Activated naive CD4-positive, alpha-beta T cell treated with anti-CD3 and anti-CD28 coated beads, Interleukin-2, amount 10 ng/mL, durations not matched to agents 7 days and 5 days (primary cell): ENCODE measurements at regions not wholly inside any gene's neighbourhood (a gene's known extent, or its start where the extent isn't known, plus 50 kb on each side); places are given as distances from the start of the nearest gene placed in this dataset.

Source experiments
- CTCF ChIA-PET: fragments of 350-600 bp; sonication (Branson Sonifier 250); formaldehyde crosslinking; loops from one replicate; lab custom pipeline; 2021; ENCODE audit warnings: antibody characterized with exemption; lab: Charles Lee
- DNase-seq: peaks from one replicate; pipeline ENCODE4 v3.0.0-alpha.2; 2020
- H3K27ac Mint-ChIP-seq: one replicate; pipeline ENCODE4 v1.8.0; 2021; ENCODE audit warnings: mild to moderate bottlenecking, moderate library complexity, mixed read lengths
- H3K27me3 Mint-ChIP-seq: one replicate; pipeline ENCODE4 v1.8.0; 2021; ENCODE audit warnings: mild to moderate bottlenecking, mixed read lengths
- H3K36me3 Mint-ChIP-seq: one replicate; pipeline ENCODE4 v1.8.0; 2021; ENCODE audit warnings: mixed read lengths
- H3K4me1 Mint-ChIP-seq: one replicate; pipeline ENCODE4 v1.8.0; 2021; ENCODE audit warnings: mixed read lengths
- H3K4me3 Mint-ChIP-seq: one replicate; pipeline ENCODE4 v1.8.0; 2021; ENCODE audit warnings: mild to moderate bottlenecking, moderate library complexity, mixed read lengths
- H3K9me3 Mint-ChIP-seq: one replicate; pipeline ENCODE4 v1.8.0; 2021; ENCODE audit warnings: mixed read lengths

DNA sequence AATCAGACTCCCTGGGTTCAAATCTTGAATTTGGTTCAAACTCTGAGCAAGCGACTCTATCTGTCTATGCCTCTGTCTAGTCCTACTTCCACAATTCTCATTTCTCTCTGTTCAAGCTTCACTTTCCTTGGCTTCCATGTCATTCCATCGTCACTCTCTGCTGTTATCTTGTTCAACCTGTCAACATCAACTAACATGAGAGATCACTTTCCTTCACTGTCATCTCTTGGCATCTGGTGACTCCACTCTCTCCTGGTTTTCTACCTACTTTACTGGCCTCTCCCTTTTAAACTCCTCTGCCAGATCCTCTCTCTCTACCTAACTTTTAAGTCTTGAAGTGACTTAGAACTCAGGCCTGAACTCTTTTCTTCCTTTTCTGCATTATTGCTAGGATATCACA lies 240.2 kb downstream of the BCAT1 start:
- Mint-ChIP-seq H3K4me3 (no peak overlapping the region), H3K27ac (no peak overlapping the region), H3K4me1 (no peaks in the 10 kb centered on the region), H3K36me3 (no peaks in the 10 kb centered on the region), H3K9me3 (no peaks in the 10 kb centered on the region), H3K27me3 (no peaks in the 10 kb centered on the region)
- no peak for DNase-seq
- CTCF ChIA-PET, result no interaction called here

DNA sequence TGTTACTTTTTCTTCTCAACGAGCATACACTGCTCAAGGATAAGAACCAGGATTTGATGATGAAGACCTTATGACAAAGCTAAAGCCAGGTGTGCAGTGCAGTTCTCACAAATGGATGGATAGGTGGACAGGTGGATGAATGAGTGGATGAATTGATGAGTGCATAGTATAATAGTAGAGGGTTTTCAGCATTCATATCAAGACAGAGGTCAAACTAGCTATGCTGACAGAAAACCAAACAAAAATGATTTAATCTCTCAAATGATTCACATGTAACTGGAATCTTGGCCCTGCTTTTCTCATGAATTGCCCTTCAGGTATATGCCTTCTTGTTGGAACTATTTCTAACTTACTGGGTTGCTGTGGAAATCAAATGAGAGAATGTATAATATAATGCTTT lies 240.9 kb downstream of the BCAT1 start:
- no peaks in the 10 kb centered on the region for H3K4me1 Mint-ChIP-seq
- no peak for DNase-seq
- no peaks in the 10 kb centered on the region for H3K9me3 Mint-ChIP-seq
- CTCF ChIA-PET, result no interaction called here
- no peak overlapping the region for H3K27ac Mint-ChIP-seq
- H3K36me3 Mint-ChIP-seq, result no peaks in the 10 kb centered on the region
- H3K4me3 Mint-ChIP-seq, result no peak overlapping the region
- no peaks in the 10 kb centered on the region for H3K27me3 Mint-ChIP-seq

DNA sequence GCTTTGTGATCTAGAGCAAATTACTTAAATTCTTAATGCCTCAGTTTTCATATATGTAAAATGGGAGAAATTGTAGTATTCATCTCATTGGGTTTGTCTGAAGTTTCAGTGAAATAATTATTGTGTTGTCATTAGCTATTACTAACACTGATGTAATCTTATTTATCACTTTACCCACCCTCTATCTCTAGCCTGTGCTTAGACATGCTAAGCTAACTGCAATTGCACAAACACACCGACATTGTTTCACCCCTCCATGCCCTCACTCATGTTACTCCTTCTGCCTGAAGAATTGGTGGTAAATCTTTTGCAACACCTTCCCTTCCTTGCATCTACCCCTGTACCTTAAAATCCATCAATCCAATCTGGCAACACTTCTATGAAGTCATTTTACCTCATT lies 241.6 kb downstream of the BCAT1 start:
- CTCF ChIA-PET, result no interaction called here
- H3K4me3 Mint-ChIP-seq, result no peak overlapping the region
- no peaks in the 10 kb centered on the region for H3K9me3 Mint-ChIP-seq
- H3K36me3 Mint-ChIP-seq, result no peaks in the 10 kb centered on the region
- H3K4me1 Mint-ChIP-seq, result no peaks in the 10 kb centered on the region
- DNase-seq, result no peak
- no peak overlapping the region for H3K27ac Mint-ChIP-seq
- no peaks in the 10 kb centered on the region for H3K27me3 Mint-ChIP-seq

DNA sequence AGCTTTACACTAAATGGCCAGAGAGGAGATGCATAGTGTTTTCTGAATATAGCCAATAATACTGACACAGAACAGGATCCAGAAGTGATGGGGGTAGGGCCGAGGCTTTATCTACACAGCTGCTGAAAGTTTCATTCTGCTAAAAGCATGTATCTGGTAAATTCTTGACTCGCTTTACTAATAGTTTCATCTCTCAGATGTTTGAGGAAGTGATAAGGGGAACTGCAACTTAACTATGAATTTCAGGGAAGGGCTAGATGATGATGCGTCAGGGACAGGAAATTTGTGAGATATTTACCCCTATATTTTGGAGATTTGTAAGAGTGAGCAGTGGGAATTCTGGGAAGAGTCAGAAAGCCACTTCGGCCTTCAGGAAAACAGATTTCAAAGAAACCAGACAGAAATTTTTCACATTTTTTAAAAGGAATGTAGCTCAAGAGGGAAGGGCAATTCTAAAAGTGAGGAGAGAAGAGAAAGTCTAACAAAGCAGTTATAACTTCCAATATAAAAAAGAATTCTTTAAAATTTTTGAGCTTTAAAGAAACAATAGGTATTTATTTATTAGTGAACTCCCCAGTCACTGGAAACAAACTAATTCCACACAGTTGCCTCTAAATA lies 243.1 kb downstream of the BCAT1 start:
- H3K27ac Mint-ChIP-seq, result no peak overlapping the region
- no peaks in the 10 kb centered on the region for H3K27me3 Mint-ChIP-seq

DNA sequence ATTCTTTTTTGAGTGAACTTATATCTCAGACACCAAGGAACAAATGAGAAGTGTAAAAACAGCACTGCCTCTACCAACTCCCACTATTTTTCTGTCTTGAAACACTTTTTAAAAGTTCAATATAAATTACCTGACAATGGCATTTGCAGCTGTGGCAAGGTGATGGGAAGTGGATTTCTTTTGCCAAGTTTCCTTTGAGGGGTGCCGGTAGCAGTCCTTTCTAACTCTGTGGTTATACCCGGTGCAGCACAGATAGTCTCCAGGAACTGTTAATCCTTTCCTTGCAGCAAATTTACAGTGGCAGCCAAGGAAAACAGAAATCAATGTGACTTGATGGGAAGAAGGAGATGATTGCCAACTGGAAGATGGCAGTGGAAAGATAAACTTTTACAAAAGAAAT lies 243.7 kb downstream of the BCAT1 start:
- no peaks in the 10 kb centered on the region for H3K36me3 Mint-ChIP-seq
- no peaks in the 10 kb centered on the region for H3K9me3 Mint-ChIP-seq
- H3K4me1 Mint-ChIP-seq, result no peaks in the 10 kb centered on the region
- no peak overlapping the region for H3K27ac Mint-ChIP-seq
- no peak for DNase-seq
- H3K4me3 Mint-ChIP-seq, result no peak overlapping the region
- no peaks in the 10 kb centered on the region for H3K27me3 Mint-ChIP-seq
- CTCF ChIA-PET, result interaction anchor here (0.7 to 1.2 kb wide), 2 partner anchors 63 to 134 kb away, joined by 3 read pairs; no protein-coding TSS in a partner anchor

More for the DNA sequence above, 243.1 kb downstream of the BCAT1 start:
- CTCF ChIA-PET, result interaction anchor here (1.2 kb wide), 1 partner anchor 62 kb away, joined by 3 read pairs; no protein-coding TSS in a partner anchor
- no peak overlapping the region for H3K4me3 Mint-ChIP-seq
- no peak for DNase-seq
- H3K36me3 Mint-ChIP-seq, result no peaks in the 10 kb centered on the region
- H3K9me3 Mint-ChIP-seq, result no peaks in the 10 kb centered on the region
- no peaks in the 10 kb centered on the region for H3K4me1 Mint-ChIP-seq

DNA sequence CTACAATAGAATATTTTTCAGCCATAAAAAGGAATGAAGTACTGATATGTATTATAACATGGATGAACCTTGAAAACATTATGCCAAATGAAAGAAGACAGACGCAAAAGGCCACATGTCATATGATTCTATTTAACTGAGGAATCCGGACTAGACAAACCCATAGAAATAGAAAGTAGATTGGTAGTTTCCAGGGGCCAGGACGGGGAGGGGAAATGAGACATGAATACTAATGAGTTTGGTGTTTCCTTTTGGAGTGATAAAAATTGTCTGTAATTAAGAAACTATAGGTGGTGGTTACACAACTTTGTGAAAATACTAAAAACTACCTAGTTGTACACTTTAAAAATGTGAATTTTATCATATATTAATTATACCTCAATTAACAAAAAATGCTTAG lies 247.6 kb downstream of the BCAT1 start:
- Mint-ChIP-seq H3K27me3 (no peaks in the 10 kb centered on the region), H3K4me1 (no peaks in the 10 kb centered on the region), H3K4me3 (no peak overlapping the region), H3K9me3 (no peaks in the 10 kb centered on the region), H3K36me3 (no peaks in the 10 kb centered on the region), H3K27ac (no peak overlapping the region)
- no peak for DNase-seq
- CTCF ChIA-PET, result no interaction called here

DNA sequence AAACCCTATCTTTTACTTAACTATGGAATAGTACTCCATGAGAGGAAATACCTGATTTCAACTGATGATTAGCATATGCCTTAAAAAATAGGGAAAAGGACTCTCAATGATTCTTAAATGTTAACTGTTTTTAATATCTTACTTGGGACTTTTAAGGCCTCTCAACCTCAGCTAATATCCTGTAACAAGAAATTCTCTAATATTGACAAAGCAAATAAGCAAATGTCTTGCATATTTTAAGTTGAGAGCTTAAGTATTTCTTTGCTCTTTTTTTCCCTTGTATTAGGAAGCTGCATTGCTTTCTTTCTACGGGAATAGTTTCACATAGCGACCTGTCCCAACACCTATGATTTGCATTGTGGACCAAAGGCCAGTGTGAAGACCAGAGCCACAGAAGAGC lies 249.9 kb downstream of the BCAT1 start:
- H3K27me3 Mint-ChIP-seq, result no peaks in the 10 kb centered on the region
- no peaks in the 10 kb centered on the region for H3K9me3 Mint-ChIP-seq
- DNase-seq, result no peak
- H3K27ac Mint-ChIP-seq, result no peak overlapping the region
- no peaks in the 10 kb centered on the region for H3K36me3 Mint-ChIP-seq
- no peaks in the 10 kb centered on the region for H3K4me1 Mint-ChIP-seq
- H3K4me3 Mint-ChIP-seq, result no peak overlapping the region
- CTCF ChIA-PET, result no interaction called here

DNA sequence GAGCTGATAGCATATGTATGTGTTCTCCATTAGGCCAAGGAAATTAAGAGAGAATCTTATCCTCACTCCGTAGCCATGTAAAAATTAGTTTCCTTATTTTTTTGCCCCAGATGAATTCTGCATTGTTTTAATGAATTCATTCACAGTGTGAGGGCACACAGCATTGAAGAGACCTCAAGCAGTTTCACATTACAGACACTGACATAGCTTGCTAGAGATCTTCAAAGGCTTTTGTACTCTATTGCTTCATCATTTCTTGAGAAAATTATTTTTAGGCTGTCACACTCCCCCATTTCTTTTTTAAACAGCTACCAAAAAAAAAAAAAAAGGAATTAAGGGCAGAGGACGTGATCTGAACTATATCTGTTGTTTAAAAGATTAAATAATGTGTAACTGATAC lies 251.1 kb downstream of the BCAT1 start:
- CTCF ChIA-PET, result no interaction called here
- Mint-ChIP-seq H3K4me3 (no peak overlapping the region), H3K36me3 (no peaks in the 10 kb centered on the region), H3K27me3 (no peaks in the 10 kb centered on the region), H3K9me3 (no peaks in the 10 kb centered on the region), H3K4me1 (no peaks in the 10 kb centered on the region), H3K27ac (no peak overlapping the region)
- no peak for DNase-seq

DNA sequence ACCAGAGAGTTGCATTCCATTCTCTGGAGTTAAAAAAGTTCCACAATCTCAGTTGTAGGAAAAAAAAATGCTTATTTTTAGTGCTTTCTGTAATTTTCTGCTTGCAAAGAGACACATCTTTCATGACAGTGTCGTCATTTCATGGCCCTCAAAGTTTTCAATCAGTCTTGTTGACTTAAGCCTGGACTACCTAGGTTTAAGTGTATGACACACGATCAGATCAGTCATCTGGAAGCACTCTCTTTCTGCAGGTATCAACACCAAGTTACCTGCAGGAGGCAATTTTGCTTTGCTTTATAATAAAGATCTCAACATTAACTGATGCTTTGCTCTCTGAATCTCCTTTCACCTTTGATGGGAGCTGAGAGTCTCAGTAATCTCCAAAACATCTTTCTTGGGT lies 251.6 kb downstream of the BCAT1 start:
- Mint-ChIP-seq H3K27me3 (no peaks in the 10 kb centered on the region), H3K27ac (no peak overlapping the region), H3K4me1 (no peaks in the 10 kb centered on the region), H3K36me3 (no peaks in the 10 kb centered on the region), H3K4me3 (no peak overlapping the region), H3K9me3 (no peaks in the 10 kb centered on the region)
- DNase-seq, result no peak
- CTCF ChIA-PET, result no interaction called here

DNA sequence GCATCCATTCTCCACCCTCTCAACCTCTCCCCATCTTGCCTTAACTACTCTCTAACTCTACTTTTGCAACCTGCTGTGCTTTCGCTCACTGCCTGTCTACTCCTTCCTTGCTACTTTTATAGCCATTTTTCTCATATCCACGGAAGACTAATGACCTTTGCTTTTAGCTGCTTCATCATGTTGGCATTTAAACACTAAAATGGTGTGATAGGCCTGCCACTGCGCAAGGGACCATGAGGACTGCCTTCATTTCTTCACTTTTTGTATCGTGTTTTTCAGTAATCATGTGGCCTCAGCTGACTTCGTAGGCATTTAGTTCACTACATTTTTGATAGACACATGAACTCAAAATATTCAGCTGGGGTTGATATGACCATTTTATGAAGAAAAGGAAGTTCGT lies 252.1 kb downstream of the BCAT1 start:
- CTCF ChIA-PET, result no interaction called here

DNA sequence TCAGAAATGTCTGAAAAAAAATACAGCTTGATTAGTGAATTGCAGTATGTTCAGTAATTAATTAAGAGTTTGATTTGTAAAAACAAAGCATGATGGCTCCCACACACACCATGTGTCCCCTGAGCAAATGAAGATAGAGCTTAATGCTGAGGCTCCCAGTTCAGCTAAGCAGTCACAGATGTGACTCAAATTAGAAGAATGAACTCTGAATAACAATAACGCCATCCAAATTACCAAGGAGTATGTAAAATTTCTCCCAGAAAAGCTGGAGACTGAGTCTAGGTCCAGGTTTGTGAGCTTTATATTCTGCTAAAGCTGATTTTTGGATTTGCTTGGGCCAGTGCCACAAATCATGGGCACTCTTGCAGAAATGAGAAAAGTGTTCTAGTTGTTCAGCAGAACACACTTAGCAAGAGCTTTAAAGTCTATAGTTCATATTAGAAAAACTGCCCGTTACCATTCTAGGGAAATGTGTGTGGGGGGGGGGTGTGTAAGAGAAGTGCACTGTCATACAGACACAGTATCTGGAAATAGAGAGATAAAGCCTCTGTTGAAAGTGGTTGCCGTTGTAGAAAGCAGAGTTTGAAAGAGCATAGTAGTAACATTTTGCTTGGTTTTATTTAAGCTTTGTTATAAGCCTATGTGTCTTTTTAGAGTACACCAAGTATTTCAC lies 253.1 kb downstream of the BCAT1 start:
- Mint-ChIP-seq H3K9me3 (no peaks in the 10 kb centered on the region), H3K36me3 (no peaks in the 10 kb centered on the region), H3K4me1 (no peaks in the 10 kb centered on the region), H3K27ac (no peak overlapping the region), H3K27me3 (no peaks in the 10 kb centered on the region), H3K4me3 (no peak overlapping the region)
- CTCF ChIA-PET, result no interaction called here
- DNase-seq, result no peak

More for the DNA sequence above, 252.1 kb downstream of the BCAT1 start:
- no peaks in the 10 kb centered on the region for H3K27me3 Mint-ChIP-seq
- H3K9me3 Mint-ChIP-seq, result no peaks in the 10 kb centered on the region
- no peaks in the 10 kb centered on the region for H3K36me3 Mint-ChIP-seq
- no peak overlapping the region for H3K27ac Mint-ChIP-seq
- DNase-seq, result no peak
- H3K4me1 Mint-ChIP-seq, result no peaks in the 10 kb centered on the region
- H3K4me3 Mint-ChIP-seq, result no peak overlapping the region

DNA sequence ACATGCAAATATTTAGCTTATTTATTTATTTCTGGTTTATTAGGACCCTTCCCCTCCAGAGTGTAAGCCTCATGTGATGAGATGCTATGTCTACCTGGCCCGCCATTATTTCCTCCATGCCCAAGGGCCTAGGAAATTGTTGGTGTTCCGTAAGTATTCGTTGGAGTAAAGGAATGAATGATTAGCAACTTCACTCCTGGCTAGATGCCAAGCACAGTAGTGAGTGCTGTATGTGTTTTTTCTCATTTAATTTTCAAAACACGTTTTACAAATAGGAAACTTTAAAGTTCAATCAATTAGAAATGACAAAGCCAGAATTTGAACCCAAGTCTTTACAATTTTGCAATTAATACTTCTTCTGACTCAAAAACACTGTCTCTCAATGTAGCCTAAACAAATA lies 253.8 kb downstream of the BCAT1 start:
- Mint-ChIP-seq H3K4me3 (no peak overlapping the region), H3K36me3 (no peaks in the 10 kb centered on the region), H3K9me3 (no peaks in the 10 kb centered on the region), H3K27ac (no peak overlapping the region), H3K4me1 (no peaks in the 10 kb centered on the region), H3K27me3 (peaks cover 3% of the 10 kb centered on the region)
- no peak for DNase-seq
- CTCF ChIA-PET, result no interaction called here

DNA sequence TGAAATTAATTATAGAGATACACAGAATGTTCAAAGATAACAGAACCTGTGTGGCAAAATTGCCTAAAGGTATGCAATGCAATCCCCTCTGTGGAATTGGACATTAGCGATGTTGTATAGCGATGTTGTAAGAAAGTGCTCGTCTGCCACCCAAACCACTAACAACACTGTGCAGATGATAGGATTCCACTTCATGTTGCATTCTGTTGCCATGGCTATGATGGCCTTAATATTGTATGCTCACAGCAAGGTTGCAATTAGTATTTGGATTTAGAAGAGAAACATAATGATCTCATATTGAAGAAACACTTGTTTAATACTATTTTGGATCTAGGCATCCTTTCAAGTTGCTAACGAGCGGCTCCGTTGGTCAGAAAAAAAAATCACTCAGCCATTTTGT lies 260.3 kb downstream of the BCAT1 start:
- CTCF ChIA-PET, result no interaction called here

DNA sequence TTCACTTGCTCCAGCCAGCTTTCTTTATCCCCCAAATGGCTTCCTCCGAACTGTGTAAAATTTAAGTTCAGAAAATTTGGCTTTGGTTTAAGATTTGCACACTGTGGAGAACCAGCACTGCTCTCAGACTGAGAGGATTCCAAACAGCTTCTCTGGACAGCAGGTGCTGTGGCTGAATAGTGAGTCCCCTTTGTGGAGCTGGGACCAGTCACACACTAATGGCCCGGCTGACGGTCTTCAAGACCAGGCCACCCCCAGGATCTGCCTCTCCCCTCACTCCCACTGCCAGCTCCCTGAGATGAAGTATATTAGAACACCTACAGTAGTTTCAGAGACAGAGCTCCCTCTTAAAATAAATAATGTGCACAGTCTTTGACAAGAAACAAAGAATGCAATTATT lies 267.3 kb downstream of the BCAT1 start:
- Mint-ChIP-seq H3K4me1 (no peaks in the 10 kb centered on the region), H3K27ac (no peak overlapping the region)

More for the DNA sequence above, 260.3 kb downstream of the BCAT1 start:
- H3K27me3 Mint-ChIP-seq, result peaks cover 7% of the 10 kb centered on the region
- H3K36me3 Mint-ChIP-seq, result no peaks in the 10 kb centered on the region
- DNase-seq, result no peak
- H3K4me1 Mint-ChIP-seq, result no peaks in the 10 kb centered on the region
- H3K4me3 Mint-ChIP-seq, result no peak overlapping the region
- H3K9me3 Mint-ChIP-seq, result no peaks in the 10 kb centered on the region
- H3K27ac Mint-ChIP-seq, result no peak overlapping the region

DNA sequence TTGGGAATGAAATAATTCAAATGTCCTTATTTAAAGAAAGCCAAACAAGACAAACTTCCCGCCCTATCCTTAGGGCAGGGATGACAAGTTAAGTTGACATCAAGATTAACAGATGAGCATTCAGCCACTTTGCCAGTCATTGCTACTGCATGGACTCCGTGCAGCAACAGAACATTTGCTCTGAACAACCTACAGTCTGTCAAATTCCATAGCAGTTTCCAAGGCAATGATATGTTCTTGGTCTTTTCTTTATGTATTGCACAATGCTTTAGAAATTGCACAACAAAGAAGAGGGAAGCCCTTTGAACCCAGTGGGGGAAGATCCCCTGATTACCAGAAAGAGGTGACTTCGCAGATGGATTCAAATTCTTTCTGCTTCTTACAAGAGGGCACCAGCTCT lies 269.8 kb downstream of the BCAT1 start:
- Mint-ChIP-seq H3K9me3 (no peaks in the 10 kb centered on the region), H3K27ac (no peak overlapping the region), H3K4me3 (no peak overlapping the region), H3K36me3 (no peaks in the 10 kb centered on the region), H3K27me3 (no peaks in the 10 kb centered on the region), H3K4me1 (no peaks in the 10 kb centered on the region)
- no peak for DNase-seq
- CTCF ChIA-PET, result no interaction called here

More for the DNA sequence above, 267.3 kb downstream of the BCAT1 start:
- no peaks in the 10 kb centered on the region for H3K36me3 Mint-ChIP-seq
- no peaks in the 10 kb centered on the region for H3K27me3 Mint-ChIP-seq
- H3K4me3 Mint-ChIP-seq, result no peak overlapping the region
- no peak for DNase-seq
- CTCF ChIA-PET, result interaction anchor here (0.6 kb wide), 1 partner anchor 114 kb away, joined by 3 read pairs; no protein-coding TSS in a partner anchor
- H3K9me3 Mint-ChIP-seq, result no peaks in the 10 kb centered on the region
